BLaER1 treated with 17β-estradiol and CSF1 and Interleukin-3, amounts not matched to agents 10 nM and 100 nM (cell line): ENCODE measurements at regions not wholly inside any gene's neighbourhood (a gene's known extent, or its start where the extent isn't known, plus 50 kb on each side); places are given as distances from the start of the nearest gene placed in this dataset.

ENCODE experiments used
- H3K27ac ChIP-seq, 11 experiments: shearing (Covaris generic); formaldehyde crosslinking; 2 replicates each; pipeline ENCODE4 v1.8.1; 2022
- H3K27me3 ChIP-seq, 11 experiments: shearing (Covaris generic); formaldehyde crosslinking; 2 replicates each; pipeline ENCODE4 v1.8.1; 2022
- H3K36me3 ChIP-seq, 11 experiments: shearing (Covaris generic); formaldehyde crosslinking; 2 replicates each; pipeline ENCODE4 v1.8.1; 2022
- H3K4me1 ChIP-seq, 10 experiments: shearing (Covaris generic); formaldehyde crosslinking; 2 replicates each; pipeline ENCODE4 v1.8.1; 2022
- H3K4me2 ChIP-seq, 11 experiments: shearing (Covaris generic); formaldehyde crosslinking; 2 replicates each; pipeline ENCODE4 v1.8.1; 2022
- H3K4me3 ChIP-seq, 10 experiments: shearing (Covaris generic); formaldehyde crosslinking; 2 replicates each; pipeline ENCODE4 v1.8.1; 2022
- H3K9ac ChIP-seq, 11 experiments: shearing (Covaris generic); formaldehyde crosslinking; 2 replicates each; pipeline ENCODE4 v1.8.1; 2022
- H3K9me3 ChIP-seq, 11 experiments: shearing (Covaris generic); formaldehyde crosslinking; replicated peaks in 1 of 11; 2 replicates each; pipeline ENCODE4 v1.8.1; 2022
- H4K20me1 ChIP-seq, 11 experiments: shearing (Covaris generic); formaldehyde crosslinking; 2 replicates each; pipeline ENCODE4 v1.8.1; 2022
- Cebpa-rat ChIP-seq, 11 experiments: shearing (Covaris generic); IDR thresholded peaks; 2 replicates each; pipeline ENCODE4 v1.8.1; 2022

- Histone ChIP-seq H3K9me3 (no peaks in the 10 kb centered on the region), H3K4me1 (no peaks in the 10 kb centered on the region), H3K36me3 (no peaks in the 10 kb centered on the region), H3K27me3 (no peaks in the 10 kb centered on the region), H3K9ac (no peak overlapping the region), H3K4me3 (no peak overlapping the region), H4K20me1 (no peaks in the 10 kb centered on the region), H3K27ac (no peak overlapping the region), H3K4me2 (no peak overlapping the region)
- no peak for TF ChIP-seq Cebpa-rat (IDR thresholded peaks at IDR 0.05)
Observed at GRCh38 chr15:37218351-37218916, 118.1 kb upstream of the MEIS2 start.

GRCh38 chr15:37219211-37219701 lies 118.9 kb upstream of the MEIS2 start:
- Histone ChIP-seq H3K27me3 (no peaks in the 10 kb centered on the region), H3K9me3 (no peaks in the 10 kb centered on the region), H4K20me1 (no peaks in the 10 kb centered on the region), H3K36me3 (no peaks in the 10 kb centered on the region), H3K4me2 (no peak overlapping the region), H3K4me3 (no peak overlapping the region), H3K9ac (no peak overlapping the region), H3K4me1 (no peaks in the 10 kb centered on the region), H3K27ac (no peak overlapping the region)
- TF ChIP-seq Cebpa-rat (IDR thresholded peaks at IDR 0.05): no peak

- H3K27ac ChIP-seq: no peak overlapping the region
- no peak overlapping the region for H3K4me2 ChIP-seq
- no peak for TF ChIP-seq Cebpa-rat (IDR thresholded peaks at IDR 0.05)
- H3K4me3 ChIP-seq: no peak overlapping the region
- no peaks in the 10 kb centered on the region for H3K36me3 ChIP-seq
- H3K27me3 ChIP-seq: no peaks in the 10 kb centered on the region
- H3K4me1 ChIP-seq: no peaks in the 10 kb centered on the region
- H3K9ac ChIP-seq: no peak overlapping the region
- no peaks in the 10 kb centered on the region for H3K9me3 ChIP-seq
- H4K20me1 ChIP-seq: no peaks in the 10 kb centered on the region
Observed at GRCh38 chr15:37220949-37221670, 120.8 kb upstream of the MEIS2 start.

- Histone ChIP-seq H3K4me3 (no peak overlapping the region), H4K20me1 (no peaks in the 10 kb centered on the region), H3K27ac (no peak overlapping the region), H3K9ac (no peak overlapping the region), H3K27me3 (no peaks in the 10 kb centered on the region), H3K36me3 (no peaks in the 10 kb centered on the region), H3K9me3 (no peaks in the 10 kb centered on the region), H3K4me2 (no peak overlapping the region), H3K4me1 (no peaks in the 10 kb centered on the region)
- no peak for TF ChIP-seq Cebpa-rat (IDR thresholded peaks at IDR 0.05)
Observed at GRCh38 chr15:37221671-37222145, 121.4 kb upstream of the MEIS2 start.

- no peaks in the 10 kb centered on the region for H3K9me3 ChIP-seq
- TF ChIP-seq Cebpa-rat (IDR thresholded peaks at IDR 0.05): no peak
- no peaks in the 10 kb centered on the region for H3K27me3 ChIP-seq
- H3K36me3 ChIP-seq: no peaks in the 10 kb centered on the region
- H3K4me2 ChIP-seq: no peak overlapping the region
- no peaks in the 10 kb centered on the region for H3K4me1 ChIP-seq
- H3K4me3 ChIP-seq: no peak overlapping the region
- no peaks in the 10 kb centered on the region for H4K20me1 ChIP-seq
- no peak overlapping the region for H3K9ac ChIP-seq
- H3K27ac ChIP-seq: no peak overlapping the region
Observed at GRCh38 chr15:37223089-37223488, 122.7 kb upstream of the MEIS2 start.

- Histone ChIP-seq H3K27ac (no peak overlapping the region), H3K27me3 (no peaks in the 10 kb centered on the region), H4K20me1 (no peaks in the 10 kb centered on the region), H3K4me3 (no peak overlapping the region), H3K36me3 (no peaks in the 10 kb centered on the region), H3K4me2 (no peak overlapping the region), H3K9ac (no peak overlapping the region), H3K4me1 (peaks cover 0 to 16% (median 13%) of the 10 kb centered on the region in 10 experiments; a peak in 14 of 20 replicates), H3K9me3 (no peaks in the 10 kb centered on the region)
- no peak for TF ChIP-seq Cebpa-rat (IDR thresholded peaks at IDR 0.05)
Observed at GRCh38 chr15:37229855-37230619, 129.7 kb upstream of the MEIS2 start.

GRCh38 chr15:37245358-37245757 lies 145.0 kb upstream of the MEIS2 start:
- no peak for TF ChIP-seq Cebpa-rat (IDR thresholded peaks at IDR 0.05)
- Histone ChIP-seq H3K4me2 (no peak overlapping the region), H3K27me3 (no peaks in the 10 kb centered on the region), H3K27ac (no peak overlapping the region), H3K4me1 (peaks cover 0 to 5% (median 0%) of the 10 kb centered on the region in 10 experiments; a peak in 2 of 20 replicates), H3K9ac (no peak overlapping the region), H4K20me1 (no peaks in the 10 kb centered on the region), H3K9me3 (no peaks in the 10 kb centered on the region), H3K4me3 (no peak overlapping the region), H3K36me3 (no peaks in the 10 kb centered on the region)

- TF ChIP-seq Cebpa-rat (IDR thresholded peaks at IDR 0.05): no peak
- Histone ChIP-seq H3K27ac (no peak overlapping the region), H3K27me3 (no peaks in the 10 kb centered on the region), H3K9ac (no peak overlapping the region), H3K9me3 (no peaks in the 10 kb centered on the region), H3K4me3 (no peak overlapping the region), H3K4me1 (no peaks in the 10 kb centered on the region), H3K36me3 (no peaks in the 10 kb centered on the region), H4K20me1 (no peaks in the 10 kb centered on the region), H3K4me2 (no peak overlapping the region)
Observed at GRCh38 chr15:37246065-37246464, 145.7 kb upstream of the MEIS2 start.

GRCh38 chr15:37246856-37247255 lies 146.5 kb upstream of the MEIS2 start:
- no peaks in the 10 kb centered on the region for H3K36me3 ChIP-seq
- H3K4me3 ChIP-seq: no peak overlapping the region
- no peaks in the 10 kb centered on the region for H3K9me3 ChIP-seq
- no peak overlapping the region for H3K9ac ChIP-seq
- H3K27ac ChIP-seq: no peak overlapping the region
- TF ChIP-seq Cebpa-rat (IDR thresholded peaks at IDR 0.05): no peak
- no peaks in the 10 kb centered on the region for H3K27me3 ChIP-seq
- H3K4me2 ChIP-seq: no peak overlapping the region
- no peaks in the 10 kb centered on the region for H4K20me1 ChIP-seq
- H3K4me1 ChIP-seq: no peaks in the 10 kb centered on the region
